GM18517 (cell line): ENCODE measurements at regions not wholly inside any gene's neighbourhood (a gene's known extent, or its start where the extent isn't known, plus 50 kb on each side); places are given as distances from the start of the nearest gene placed in this dataset.
A peak's percentile ranks its signal among the peaks of the same experiment; 100 is the strongest.

ENCODE experiments used
- ATAC-seq: cut with Tn5 transposase; IDR thresholded peaks from one replicate; pipeline ENCODE4 v1.9.1; 2021; ENCODE audit warnings: mild to moderate bottlenecking, moderate library complexity; ENCODE audit not compliant: unreplicated experiment

DNA sequence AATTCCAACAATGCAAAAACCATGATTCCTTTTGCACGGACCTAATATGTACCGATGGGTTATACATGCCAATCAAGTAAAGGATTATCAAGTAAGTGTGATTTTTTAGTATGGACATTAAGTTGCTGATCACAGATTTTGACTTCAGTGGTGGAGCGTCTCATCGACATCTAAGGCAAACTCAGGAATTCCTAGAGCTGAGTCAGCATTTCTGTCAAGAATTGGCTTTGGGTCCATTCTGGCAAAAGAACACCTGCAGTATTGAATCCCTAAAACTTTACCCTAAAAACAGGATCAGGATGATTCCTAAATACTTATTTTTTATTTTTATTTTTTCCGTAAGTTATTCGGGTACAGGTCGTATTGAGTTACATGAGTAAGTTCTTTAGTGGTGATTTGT lies 83.6 kb downstream of the HPGD start:
- no peak for ATAC-seq

DNA sequence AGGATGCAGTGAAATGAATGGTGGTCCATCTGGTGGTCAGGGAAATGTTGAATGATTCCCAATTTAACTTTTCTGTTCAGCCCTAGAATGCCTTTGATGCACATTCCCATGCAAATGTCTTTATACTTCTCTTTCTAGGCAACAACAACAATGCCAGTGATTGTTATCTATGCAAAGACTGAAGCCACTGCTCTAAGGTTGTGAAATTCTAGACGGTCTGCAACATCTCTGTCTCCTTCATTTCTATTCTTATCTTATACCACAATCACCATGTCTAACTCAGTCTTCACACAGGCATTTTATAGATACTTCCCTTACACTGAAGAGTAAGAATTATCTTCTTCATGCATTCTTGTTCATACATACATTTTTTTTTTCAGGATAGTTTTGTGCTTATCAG lies 84.5 kb downstream of the HPGD start:
- ATAC-seq, result no peak

DNA sequence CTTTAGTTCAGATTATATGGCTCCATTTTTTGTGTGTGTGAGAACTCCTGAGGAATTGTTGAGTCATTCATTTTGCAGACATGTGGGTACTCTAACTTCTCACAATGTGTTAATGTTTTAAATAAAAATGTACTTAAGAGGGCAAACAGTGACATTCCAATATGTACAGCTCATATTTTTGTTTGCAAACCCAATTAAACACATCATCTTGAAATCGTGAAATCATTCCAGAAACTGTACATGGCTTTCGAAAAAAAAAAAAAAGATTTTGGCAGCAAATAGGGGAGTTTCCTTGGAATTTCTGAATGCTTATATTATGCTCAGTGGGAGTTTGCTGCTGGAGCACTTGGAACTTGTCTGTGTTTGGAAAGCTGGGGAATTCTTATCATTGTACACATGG lies 85.0 kb downstream of the HPGD start:
- ATAC-seq, result no peak

GRCh38 chr4:174436377-174436776 lies 85.9 kb downstream of the HPGD start:
- ATAC-seq, result no peak

DNA sequence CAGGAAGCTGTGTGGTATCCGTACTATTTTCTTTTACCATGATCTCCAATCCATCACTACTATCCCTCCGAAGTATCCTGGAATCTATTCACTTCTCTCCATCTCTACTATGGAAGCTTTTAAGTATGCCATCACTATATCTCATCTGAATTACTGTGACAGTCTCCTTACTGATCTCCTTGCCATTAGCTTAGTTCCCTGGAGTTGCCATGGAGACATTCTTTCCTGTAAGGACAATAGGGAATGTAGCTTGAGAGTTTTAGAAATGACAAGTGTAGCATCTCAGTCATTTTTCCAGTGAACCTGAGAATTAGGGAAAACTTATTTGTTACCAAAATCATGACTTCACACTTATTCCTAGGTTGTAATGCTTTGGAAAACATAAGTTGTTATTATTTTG lies 86.3 kb downstream of the HPGD start:
- no peak for ATAC-seq

DNA sequence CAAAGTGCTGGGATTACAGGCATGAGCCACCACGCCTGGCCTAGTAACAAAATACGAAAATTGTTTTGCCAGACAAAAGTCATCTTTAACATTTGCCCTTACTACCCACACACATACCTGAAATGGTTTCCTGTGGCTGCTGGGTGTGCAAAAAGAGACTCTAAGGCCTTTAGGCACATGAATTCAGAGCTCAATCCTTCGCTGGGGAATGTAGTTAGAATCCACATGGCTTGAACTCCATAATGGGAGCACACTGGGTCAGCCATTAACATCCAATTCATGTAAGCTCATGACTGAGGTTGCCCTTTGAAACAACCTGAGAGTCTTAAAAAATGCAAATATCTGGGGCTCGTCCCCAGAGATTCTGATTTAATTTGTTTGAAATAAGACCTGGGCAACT lies 87.8 kb downstream of the HPGD start:
- no peak for ATAC-seq

DNA sequence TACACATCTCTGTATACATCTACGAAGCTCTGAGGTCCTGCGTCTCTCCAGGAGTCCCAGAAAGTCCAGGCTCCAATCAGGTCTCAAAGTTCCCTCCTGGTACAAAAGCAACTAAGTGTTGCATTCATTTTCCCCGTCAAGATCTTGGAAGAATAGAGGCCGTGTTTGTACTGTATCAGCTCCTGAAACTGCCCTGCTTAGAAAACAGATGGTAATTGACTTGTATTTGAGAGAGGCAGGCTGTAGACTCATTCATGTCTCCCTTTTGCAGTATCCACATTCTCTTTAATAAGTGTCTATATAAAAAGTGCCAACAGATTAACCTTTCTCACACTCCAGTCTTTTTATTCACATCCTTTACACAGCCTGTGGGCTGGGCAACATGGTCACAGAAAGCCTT lies 91.7 kb downstream of the HPGD start:
- no peak for ATAC-seq

GRCh38 chr4:174429701-174430410 lies 92.4 kb downstream of the HPGD start:
- no peak for ATAC-seq

GRCh38 chr4:174427571-174428140 lies 94.6 kb downstream of the HPGD start:
- no peak for ATAC-seq

DNA sequence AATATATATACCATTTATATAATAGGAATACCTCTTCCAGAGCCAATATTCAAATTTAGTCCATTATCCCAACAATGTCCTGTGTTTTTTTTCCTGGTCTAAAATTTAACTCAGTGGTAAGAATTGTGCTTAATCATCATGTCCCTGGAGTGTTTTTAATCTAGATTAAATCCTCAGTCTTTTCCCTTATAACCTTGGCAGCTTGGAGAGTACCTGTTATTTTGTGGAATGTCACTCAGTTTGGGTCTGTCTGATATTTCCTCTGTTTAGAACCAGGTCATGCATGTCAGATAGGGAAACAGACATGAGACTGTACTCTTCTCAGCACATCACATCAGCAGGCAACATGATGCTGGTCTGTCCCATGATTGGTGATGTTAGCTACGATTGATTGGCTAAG lies 96.6 kb downstream of the HPGD start:
- no peak for ATAC-seq

- peak; percentile 46 for ATAC-seq
Measured at GRCh38 chr4:174423257-174423944, 98.9 kb downstream of the HPGD start.

DNA sequence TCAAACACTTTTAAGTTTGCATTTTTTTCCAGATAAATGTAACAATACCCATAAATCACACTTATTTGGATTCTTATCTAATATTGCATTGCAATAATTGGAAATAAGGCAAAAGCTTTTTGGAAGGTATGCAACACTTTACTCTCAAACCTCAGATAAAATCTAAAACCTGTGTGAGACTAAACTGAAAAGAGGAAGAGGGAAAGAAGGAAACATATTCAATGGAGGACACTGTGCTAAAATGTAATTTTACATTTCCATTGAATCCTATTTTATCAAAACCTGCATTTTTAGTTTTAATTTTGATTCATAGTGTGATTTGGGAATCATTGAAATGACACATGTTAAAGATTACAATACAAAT lies 99.4 kb downstream of the HPGD start:
- no peak for ATAC-seq

- ATAC-seq, result no peak
Measured at GRCh38 chr4:174420316-174420715, 102.0 kb downstream of the HPGD start.

GRCh38 chr4:174418640-174419212 lies 103.6 kb downstream of the HPGD start:
- no peak for ATAC-seq

- no peak for ATAC-seq
Measured at GRCh38 chr4:174408841-174409552, 113.3 kb downstream of the HPGD start.

DNA sequence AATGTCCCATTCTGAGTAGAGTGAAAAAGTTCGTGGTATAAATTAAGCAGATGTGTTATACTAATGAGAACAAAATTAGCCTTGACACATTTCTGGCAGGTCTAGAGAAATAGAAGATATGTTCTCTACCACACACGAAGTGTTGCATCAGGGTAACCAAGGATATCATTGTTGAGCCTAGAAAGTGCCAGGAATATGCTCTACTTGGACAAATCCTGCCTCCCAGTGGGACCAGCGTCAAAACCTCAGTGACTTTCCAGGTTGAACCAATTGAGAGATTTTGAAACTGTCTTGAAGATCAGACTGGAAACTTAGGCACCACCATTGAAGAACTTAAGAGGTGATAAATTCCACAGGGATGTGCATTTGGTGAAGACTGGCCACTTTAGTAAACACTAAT lies 115.9 kb downstream of the HPGD start:
- no peak for ATAC-seq

- no peak for ATAC-seq
Measured at GRCh38 chr4:174405923-174406322, 116.4 kb downstream of the HPGD start.

DNA sequence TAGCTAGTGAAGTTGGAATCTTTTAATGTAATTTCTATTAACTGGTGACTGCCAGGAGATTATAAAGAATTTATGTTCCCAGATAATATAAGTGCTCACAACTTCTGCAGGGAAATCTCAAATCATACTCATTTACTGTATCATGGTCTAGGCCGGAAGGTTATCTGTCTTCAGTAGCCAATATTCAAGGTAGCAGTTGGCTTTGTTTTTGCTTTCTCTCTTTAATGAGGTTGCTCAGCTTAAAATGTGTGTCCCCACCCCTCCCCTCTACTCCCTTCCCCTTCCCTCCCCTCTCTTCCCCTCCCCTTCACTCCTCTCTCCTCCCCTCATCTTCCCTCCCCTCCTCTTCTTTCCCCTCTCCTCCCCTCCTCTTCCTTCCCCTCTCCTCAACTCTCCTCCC lies 117.6 kb downstream of the HPGD start:
- no peak for ATAC-seq

GRCh38 chr4:174403177-174403543 lies 119.1 kb downstream of the HPGD start:
- no peak for ATAC-seq

GRCh38 chr4:174402470-174403176 lies 118.9 kb downstream of the CEP44 start:
- no peak for ATAC-seq
